SU-DHL-6 (cell line): ENCODE measurements at regions not wholly inside any gene's neighbourhood (a gene's known extent, or its start where the extent isn't known, plus 50 kb on each side); places are given as distances from the start of the nearest gene placed in this dataset.

Experiments used
- CTCF ChIP-seq: fragments of 200-600 bp; sonication (generic); IDR thresholded peaks from one replicate; pipeline ENCODE4 v1.5.1; 2017; ENCODE audit warnings: antibody characterized with exemption, mild to moderate bottlenecking, low read length, moderate library complexity; ENCODE audit not compliant: insufficient read depth, poor library complexity, severe bottlenecking
- EZH2phosphoT487 ChIP-seq: fragments of 200-600 bp; sonication (generic), shearing (Covaris generic); conservative IDR thresholded peaks from 2 replicates; pipeline ENCODE4 v1.6.1; 2018; ENCODE audit warnings: mild to moderate bottlenecking, antibody characterized with exemption, low read length, moderate library complexity, mixed read lengths

- no peak for TF ChIP-seq CTCF
- TF ChIP-seq EZH2phosphoT487, result no peak
Measured at GRCh38 chr2:172233987-172234715, 131.5 kb upstream of the DLX2 start.
